ENCODE measurements at regions not wholly inside any gene's neighbourhood (a gene's known extent, or its start where the extent isn't known, plus 50 kb on each side); places are given as distances from the start of the nearest gene placed in this dataset.

- 94% methylated on average over 2 of the region's 2 CpGs; no CpG with 5 or more reads in 1 of the 2 donors for WGBS, 2 donors (ENCODE audit: low coverage in 1 of 2)
- DNase-seq, result no peak
These were observed 96.0 kb downstream of the SAMD9 start for GRCh38 chr7:93021748-93022147.

GRCh38 chr7:93018716-93019115 lies 99.1 kb downstream of the SAMD9 start:
- intact Hi-C loops (cut with DNase I; ENCODE audit: low total_unique reads), result no loop called here
- Histone ChIP-seq H3K4me3 (no peak overlapping the region), H3K27ac (no peak overlapping the region), H3K9me3 (peaks cover 0 to 3% of the 10 kb centered on the region in 2 donors), H3K27me3 (no peaks in the 10 kb centered on the region), H3K4me1 (peaks cover 12 to 36% (median 20%) of the 10 kb centered on the region in 4 donors), H3K36me3 (no peaks in the 10 kb centered on the region)
- no peak for DNase-seq
- in situ Hi-C loops (cut with MboI; ENCODE audit: low pct_ligation_motif_present in 1 of 4, low pct_unique_long_range_greater_than_20kb in 1 of 4, low sequenced_read_pairs in 3 of 4), result no loop called here
- TF ChIP-seq POLR2A (IDR thresholded peaks at IDR 0.05) (no peak), CTCF (IDR thresholded peaks at IDR 0.05) (no peak), EP300 (IDR thresholded peaks at IDR 0.05; ENCODE audit: low read depth) (no peak), POLR2AphosphoS5 (IDR thresholded peaks at IDR 0.05) (no peak)
- WGBS, 2 donors (ENCODE audit: low coverage in 1 of 2), result 81 to 89% methylated on average over 2 of the region's 2 CpGs

More at GRCh38 chr7:93021748-93022147, 96.0 kb downstream of the SAMD9 start:
- H3K4me3 ChIP-seq, result no peak overlapping the region
- H3K27me3 ChIP-seq, result no peaks in the 10 kb centered on the region
- intact Hi-C loops (cut with DNase I; ENCODE audit: low total_unique reads), result no loop called here
- in situ Hi-C loops (cut with MboI; ENCODE audit: low pct_ligation_motif_present in 1 of 4, low pct_unique_long_range_greater_than_20kb in 1 of 4, low sequenced_read_pairs in 3 of 4), result no loop called here
- no peaks in the 10 kb centered on the region for H3K36me3 ChIP-seq
- TF ChIP-seq POLR2AphosphoS5 (IDR thresholded peaks at IDR 0.05), result no peak
- TF ChIP-seq POLR2A (IDR thresholded peaks at IDR 0.05), result no peak
- TF ChIP-seq EP300 (IDR thresholded peaks at IDR 0.05; ENCODE audit: low read depth), result no peak
- TF ChIP-seq CTCF (IDR thresholded peaks at IDR 0.05), result no peak
- H3K27ac ChIP-seq, result no peak overlapping the region
- H3K9me3 ChIP-seq, result peaks cover 0 to 3% of the 10 kb centered on the region in 2 donors
- H3K4me1 ChIP-seq, result peaks cover 0 to 7% (median 1%) of the 10 kb centered on the region in 4 donors

GRCh38 chr7:93016681-93017381 lies 100.9 kb downstream of the SAMD9 start:
- Histone ChIP-seq H3K27me3 (no peaks in the 10 kb centered on the region), H3K4me1 (peaks cover 12 to 36% (median 20%) of the 10 kb centered on the region in 4 donors), H3K4me3 (no peak overlapping the region), H3K9me3 (no peaks in the 10 kb centered on the region), H3K27ac (peak overlapping the region in 2 of 4 donors; percentile 49 to 55), H3K36me3 (no peaks in the 10 kb centered on the region)
- intact Hi-C loops (cut with DNase I; ENCODE audit: low total_unique reads), result no loop called here
- TF ChIP-seq EP300 (IDR thresholded peaks at IDR 0.05; ENCODE audit: low read depth), result no peak
- no peak for TF ChIP-seq CTCF (IDR thresholded peaks at IDR 0.05)
- no peak for TF ChIP-seq POLR2AphosphoS5 (IDR thresholded peaks at IDR 0.05)
- TF ChIP-seq POLR2A (IDR thresholded peaks at IDR 0.05), result no peak
- 55 to 88% methylated on average over 1 to 8 of the region's 8 CpGs for whole genome bisulfite sequencing, 2 donors (ENCODE audit: low coverage in 1 of 2)
- DNase-seq, result no peak
- in situ Hi-C loops (cut with MboI; ENCODE audit: low pct_ligation_motif_present in 1 of 4, low pct_unique_long_range_greater_than_20kb in 1 of 4, low sequenced_read_pairs in 3 of 4), result no loop called here

GRCh38 chr7:93015779-93016481 lies 101.8 kb downstream of the SAMD9 start:
- in situ Hi-C loops (cut with MboI; ENCODE audit: low pct_ligation_motif_present in 1 of 4, low pct_unique_long_range_greater_than_20kb in 1 of 4, low sequenced_read_pairs in 3 of 4) (no loop called here), intact Hi-C loops (cut with DNase I; ENCODE audit: low total_unique reads) (no loop called here)
- DNase-seq, result peak; percentile 38
- Histone ChIP-seq H3K36me3 (no peaks in the 10 kb centered on the region), H3K9me3 (no peaks in the 10 kb centered on the region), H3K4me3 (no peak overlapping the region), H3K27me3 (no peaks in the 10 kb centered on the region), H3K27ac (peak overlapping the region; percentile 23 to 55 (median 44)), H3K4me1 (peaks cover 12 to 36% (median 20%) of the 10 kb centered on the region in 4 donors)
- no peak for TF ChIP-seq EP300 (IDR thresholded peaks at IDR 0.05; ENCODE audit: low read depth)
- TF ChIP-seq POLR2A (IDR thresholded peaks at IDR 0.05), result no peak
- TF ChIP-seq CTCF (IDR thresholded peaks at IDR 0.05), result no peak
- no peak for TF ChIP-seq POLR2AphosphoS5 (IDR thresholded peaks at IDR 0.05)
- 11 to 34% methylated on average over 4 to 5 of the region's 5 CpGs for WGBS, 2 donors (ENCODE audit: low coverage in 1 of 2)
